HG03439 (cell line): ENCODE measurements at regions not wholly inside any gene's neighbourhood (a gene's known extent, or its start where the extent isn't known, plus 50 kb on each side); places are given as distances from the start of the nearest gene placed in this dataset.
"Not testable (repeated sequence)": the region's sequence is repeated elsewhere in the genome, so short reads cannot be mapped to it uniquely, and the experiment has no call there.

Experiments used
- ATAC-seq: cut with Tn5 transposase; IDR thresholded peaks from one replicate; pipeline ENCODE4 v1.9.1; 2021; ENCODE audit warnings: mild to moderate bottlenecking, moderate library complexity; ENCODE audit not compliant: unreplicated experiment

DNA sequence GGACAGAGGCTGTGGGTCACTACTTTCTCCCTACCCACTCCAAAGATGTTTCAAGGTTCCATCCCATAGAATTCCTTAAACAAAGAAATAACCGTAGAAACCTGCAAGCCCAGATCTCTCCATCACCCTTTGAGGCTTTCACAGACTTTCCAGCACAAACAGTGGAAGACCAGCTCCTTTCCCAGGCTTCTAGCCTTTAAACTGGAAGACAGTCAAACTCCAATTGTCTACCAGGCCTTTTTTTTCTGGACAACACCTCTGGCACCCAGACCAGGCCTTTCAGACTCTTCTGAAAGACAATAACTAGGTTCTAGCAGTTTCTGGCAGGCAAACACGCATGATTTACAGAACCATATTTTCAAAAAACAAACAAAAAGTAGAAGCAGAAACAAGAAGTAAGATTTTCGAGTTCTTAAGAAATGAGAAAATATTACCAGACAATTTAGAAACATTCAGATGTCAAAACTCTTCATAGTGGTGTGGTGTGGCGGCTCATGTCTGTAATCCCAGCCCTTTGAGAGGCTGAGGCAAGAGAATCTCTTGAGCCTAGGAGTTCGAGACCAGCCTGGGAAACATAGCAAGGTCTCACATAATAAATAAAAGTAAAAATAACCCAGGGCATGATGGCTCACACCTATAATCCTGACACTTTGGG lies 73.0 kb upstream of the EPCAM start:
- no peak for ATAC-seq

DNA sequence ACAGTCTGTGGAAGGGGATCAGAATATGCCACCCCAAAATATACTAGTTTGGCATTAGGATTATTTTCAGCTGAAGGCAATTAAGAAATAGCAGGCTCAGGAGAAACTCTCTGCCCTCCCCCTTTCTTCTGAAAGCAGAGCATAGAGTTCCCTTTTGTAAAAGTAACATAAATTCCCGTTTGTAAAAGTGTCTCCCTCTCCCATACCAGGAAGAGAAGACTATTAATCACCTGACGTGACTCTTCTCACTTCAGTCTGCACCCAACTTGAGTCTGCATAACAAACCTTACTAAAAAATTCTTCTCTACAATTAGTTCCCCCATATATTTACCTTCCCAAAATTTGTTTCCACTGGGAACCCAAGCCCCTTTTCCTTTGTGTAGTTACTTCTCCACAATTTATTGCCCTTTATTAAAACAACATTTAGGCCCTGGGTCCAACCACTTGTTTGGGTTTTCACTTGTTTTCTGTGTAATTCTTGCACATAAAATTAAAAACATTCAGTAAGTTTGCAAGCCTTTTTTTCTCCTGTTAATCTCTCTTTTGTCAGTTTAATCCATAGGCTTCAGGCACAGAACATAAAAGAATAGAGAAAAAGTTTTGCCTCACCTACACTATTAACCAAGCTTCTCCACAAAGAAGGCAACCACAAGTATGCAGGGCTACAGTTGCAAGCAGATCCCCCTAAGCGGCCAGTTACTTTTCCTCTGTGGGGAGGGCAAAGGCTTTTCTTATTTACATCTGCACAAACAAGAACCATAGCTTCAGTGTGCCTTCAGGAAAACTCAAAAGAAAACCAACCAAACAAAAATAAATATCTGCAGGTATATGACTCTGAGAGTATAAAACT lies 73.8 kb upstream of the EPCAM start:
- no peak for ATAC-seq

DNA sequence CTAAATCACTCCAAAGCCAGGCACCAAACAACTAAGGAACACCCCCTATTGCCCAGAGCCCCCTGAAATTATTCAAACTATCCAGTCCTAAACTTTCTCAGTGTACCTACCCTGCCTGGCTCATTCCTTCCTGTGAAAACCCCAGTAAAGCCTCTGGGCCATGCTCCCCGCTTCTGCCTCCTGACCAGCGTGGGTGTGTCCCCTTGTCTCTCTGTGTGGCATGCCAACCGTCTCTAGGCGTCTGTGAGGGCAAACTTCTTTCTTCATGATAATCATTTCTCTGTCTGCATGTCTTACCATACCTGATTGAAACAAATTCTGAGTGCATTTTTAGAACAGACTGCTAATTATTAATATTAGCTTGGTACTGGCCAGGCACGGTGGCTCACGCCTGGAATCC lies 75.1 kb upstream of the EPCAM start:
- no peak for ATAC-seq

- no peak for ATAC-seq
Measured at GRCh38 chr2:47288864-47289263, 80.2 kb upstream of the EPCAM start.

GRCh38 chr2:47283659-47284058 lies 85.5 kb upstream of the EPCAM start:
- no peak for ATAC-seq

DNA sequence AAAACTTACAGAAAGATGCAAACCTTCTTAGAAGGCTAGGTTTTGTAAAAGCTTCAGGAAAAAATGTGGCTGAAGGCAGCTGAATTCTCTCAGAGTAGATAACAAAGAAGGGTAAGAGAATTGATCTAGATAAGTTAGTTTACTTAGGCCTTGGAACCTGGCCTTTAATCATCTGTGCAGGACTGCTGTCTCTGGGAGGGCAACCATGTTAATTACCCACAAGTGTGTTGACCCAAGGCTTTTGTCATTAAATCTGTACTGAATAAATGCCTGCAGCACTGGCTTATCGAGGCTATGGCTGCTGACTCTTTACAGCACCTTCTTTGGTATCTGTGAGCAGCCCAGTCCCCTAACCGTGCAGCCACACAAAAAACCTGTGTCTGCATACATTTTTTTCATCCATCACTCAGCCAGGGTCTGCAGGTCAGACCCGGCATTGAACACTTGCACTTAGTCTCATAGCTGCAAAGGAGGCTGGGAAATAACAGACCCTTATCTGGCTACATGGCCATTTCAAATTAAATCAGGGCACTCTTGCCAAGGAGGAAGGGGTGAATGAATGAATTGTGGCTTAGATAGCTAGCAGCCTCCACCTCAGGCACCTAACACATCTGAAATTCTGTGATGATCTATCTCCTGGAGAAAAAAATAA lies 86.4 kb upstream of the EPCAM start:
- ATAC-seq = no peak

- not testable (repeated sequence) for ATAC-seq
Measured at GRCh38 chr2:47279525-47279924, 89.6 kb upstream of the EPCAM start.

DNA sequence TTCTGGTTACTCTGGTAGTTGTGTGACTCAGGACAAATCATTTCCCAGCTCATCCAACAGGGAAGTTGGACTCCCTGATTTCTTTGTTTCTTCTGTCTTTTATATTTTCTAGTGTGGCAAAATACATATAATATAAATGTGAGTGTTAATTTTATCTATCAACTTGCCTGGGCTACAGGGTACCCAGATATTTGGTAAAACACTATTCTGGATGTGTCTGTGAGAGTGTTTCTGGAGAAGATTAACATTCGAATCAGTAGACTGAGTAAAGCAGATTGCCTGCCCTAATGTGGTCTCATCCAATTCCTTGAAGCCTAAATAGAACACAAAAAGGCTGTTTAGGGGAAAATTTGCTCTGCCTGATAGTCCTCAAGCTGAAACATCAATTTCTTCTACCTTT lies 91.1 kb upstream of the EPCAM start:
- no peak for ATAC-seq

- ATAC-seq = no peak
Measured at GRCh38 chr2:47277187-47277586, 91.9 kb upstream of the EPCAM start.

- ATAC-seq = no peak
Measured at GRCh38 chr2:47276061-47276460, 93.0 kb upstream of the EPCAM start.

DNA sequence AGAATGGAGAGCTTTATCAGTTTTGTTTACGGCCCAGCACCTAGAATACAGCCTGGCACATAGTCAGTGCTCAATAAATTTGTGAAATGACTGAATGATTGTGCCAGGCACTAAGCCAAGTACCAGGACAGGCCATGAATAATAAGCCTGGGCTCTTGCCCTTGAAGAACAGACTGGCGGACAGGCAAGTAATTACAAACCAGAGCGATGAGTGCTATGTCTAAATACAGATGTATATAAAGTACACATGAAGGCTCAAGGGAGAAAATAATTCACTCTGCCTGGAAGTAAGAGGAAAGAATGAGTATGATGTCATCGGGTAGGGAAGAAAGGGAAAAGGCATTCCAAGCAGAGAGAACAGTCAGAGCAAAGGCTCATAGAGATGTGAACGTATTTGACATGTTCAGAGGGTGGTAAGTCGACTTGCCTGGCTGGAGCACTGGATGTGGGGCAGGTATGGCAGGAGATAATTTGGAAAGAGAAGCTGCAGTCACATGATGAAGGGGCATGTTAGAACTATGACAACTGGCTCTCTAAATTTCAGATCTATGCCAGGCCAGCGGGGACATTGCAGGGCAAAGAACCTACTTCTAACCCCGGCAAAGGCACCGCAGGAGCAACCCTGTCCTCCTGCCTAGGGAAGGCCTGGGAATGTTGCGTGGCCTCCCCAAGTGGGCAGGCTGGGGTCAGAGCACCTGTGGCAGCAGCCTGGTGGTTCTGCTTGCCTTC lies 94.9 kb upstream of the EPCAM start:
- ATAC-seq = no peak

- ATAC-seq = no peak
Measured at GRCh38 chr2:47272905-47273758, 96.0 kb upstream of the EPCAM start.

DNA sequence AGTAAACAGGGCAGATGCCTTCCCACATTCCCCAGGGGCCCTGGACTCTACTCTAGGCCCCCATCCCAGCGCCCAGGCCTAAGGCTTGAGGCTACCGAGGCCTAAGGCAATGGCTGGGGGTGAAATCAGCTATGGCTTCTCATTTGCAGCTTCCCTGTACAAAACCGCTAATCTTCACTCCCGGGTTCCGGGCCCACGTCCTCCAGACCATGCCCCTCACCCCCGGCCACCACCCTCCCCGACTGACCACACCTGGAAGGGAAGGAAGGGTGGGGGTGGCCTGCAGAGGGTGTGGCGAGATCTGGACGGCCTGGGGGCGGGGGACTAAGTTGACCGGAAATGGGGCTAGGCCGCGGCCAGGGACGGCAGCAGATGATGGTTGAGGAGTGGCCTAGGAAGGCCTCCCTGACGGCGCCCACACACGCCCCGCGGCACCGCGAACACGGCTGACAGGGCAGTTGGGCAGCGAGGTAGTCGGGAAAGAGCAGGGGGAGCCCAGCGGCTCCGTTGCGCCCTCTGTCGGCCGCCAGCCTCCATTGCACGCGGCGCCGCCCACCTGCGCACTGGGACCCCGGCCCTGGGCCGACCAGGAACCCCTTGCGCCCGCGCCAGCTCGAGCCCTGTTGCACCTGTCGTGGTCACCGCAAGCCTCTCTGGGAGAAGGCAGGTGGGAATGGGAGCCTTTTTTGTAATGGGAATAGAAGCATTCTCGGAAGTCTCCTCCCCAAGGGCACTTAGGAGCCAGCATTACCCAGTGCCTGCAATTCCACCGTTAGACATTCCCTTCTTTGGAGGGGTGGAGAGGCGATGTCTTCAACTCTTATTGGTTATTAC lies 95.9 kb upstream of the CALM2 start:
- ATAC-seq = peak; percentile 56

GRCh38 chr2:47271054-47272000 lies 95.0 kb upstream of the CALM2 start:
- no peak for ATAC-seq

- ATAC-seq = no peak
Measured at GRCh38 chr2:47270421-47270820, 94.1 kb upstream of the CALM2 start.

DNA sequence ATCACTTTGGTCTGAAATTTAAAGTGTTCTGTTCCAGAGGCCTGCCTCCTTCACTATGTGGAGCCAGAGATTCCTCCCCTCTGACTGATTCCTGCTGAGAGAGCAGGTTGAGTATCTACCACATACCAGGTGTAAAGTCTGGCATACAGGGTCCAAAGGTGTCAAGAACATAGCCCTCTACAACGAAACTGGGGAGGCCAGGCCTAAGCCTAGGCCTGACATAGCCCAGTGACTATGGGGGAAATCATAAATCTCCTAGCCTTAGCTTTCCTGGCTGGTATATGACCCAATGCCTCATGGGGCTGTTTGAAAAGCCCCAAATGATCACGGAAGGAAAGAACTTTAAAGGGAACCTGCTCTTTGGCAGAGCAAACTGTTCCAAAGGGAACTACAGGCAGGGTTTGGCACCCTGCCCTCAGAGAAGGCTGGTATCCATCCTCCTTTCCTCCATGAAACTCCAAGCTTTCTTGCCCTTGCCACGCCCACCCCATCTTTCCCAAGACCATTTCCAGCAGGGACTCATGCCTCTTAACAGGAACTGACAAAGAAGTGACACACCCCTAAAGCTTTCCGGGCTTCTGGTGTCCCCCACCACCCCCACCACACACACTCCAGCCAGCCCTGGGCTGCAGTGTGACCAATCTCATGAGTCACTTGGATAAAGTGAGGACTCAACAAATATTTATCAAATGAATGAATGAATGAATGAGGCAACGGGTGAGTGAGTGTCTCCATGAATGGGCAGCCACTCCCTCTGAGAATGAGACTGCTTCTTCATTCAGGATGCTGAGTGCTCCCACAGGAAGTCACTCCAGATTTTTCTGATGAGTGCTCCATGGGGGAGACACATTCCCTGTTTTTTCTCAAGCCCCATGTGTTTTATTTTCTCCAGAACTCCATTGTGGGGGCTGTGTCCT lies 93.3 kb upstream of the CALM2 start:
- ATAC-seq = no peak

DNA sequence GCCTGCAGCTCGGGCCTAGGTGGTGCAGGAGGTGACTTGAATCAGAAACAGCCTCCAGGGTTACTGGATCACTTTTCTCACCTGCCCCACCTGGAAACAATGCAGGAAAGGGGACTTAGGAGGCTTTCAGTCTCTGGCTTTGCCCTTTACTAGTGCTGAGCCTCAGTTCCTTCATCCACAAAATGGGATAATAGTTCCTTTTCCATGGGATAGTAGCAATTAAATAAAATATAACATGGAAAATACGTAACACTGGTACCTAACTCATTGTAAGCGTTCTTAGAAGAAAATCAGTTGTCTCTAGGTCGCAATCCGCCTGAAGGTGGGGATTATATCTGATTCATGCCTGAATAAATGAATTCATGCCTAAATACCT lies 91.4 kb upstream of the CALM2 start:
- ATAC-seq = no peak
